ENCODE measurements at regions not wholly inside any gene's neighbourhood (a gene's known extent, or its start where the extent isn't known, plus 50 kb on each side); places are given as distances from the start of the nearest gene placed in this dataset.

DNA sequence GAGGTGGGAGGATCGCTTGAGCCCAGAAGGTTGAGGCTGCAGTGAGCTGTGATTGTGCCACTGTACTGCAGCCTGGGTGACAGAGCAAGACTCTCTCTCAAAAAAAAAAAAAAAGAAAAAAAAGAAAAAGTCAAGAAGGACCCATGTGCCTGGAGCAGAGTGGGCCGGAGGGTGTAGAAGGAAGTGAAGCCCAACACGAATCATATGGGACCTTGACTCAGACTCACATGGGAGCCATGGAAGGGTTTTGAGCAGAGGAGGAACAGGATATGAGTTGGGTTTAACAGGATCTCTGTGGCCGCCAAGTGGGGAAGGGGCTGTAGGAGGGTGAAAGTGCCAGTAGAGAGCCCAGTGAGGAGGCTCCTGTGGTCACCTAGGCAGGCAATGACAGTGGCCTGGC lies 165.4 kb downstream of the PHETA1 start:
- Mint-ChIP-seq H3K27me3 (ENCODE audit: unreplicated experiment) (peaks cover 4% of the 10 kb centered on the region), H3K9me3 (ENCODE audit: unreplicated experiment) (peaks cover 4% of the 10 kb centered on the region), H3K36me3 (ENCODE audit: unreplicated experiment) (no peaks in the 10 kb centered on the region), H3K27ac (ENCODE audit: unreplicated experiment) (no peak overlapping the region), H3K4me1 (ENCODE audit: low read depth, unreplicated experiment) (peaks cover 13% of the 10 kb centered on the region), H3K4me3 (ENCODE audit: unreplicated experiment) (no peak overlapping the region)
- no peak for DNase-seq
- no peak for TF ChIP-seq CTCF (IDR thresholded peaks at IDR 0.05; ENCODE audit: partially characterized antibody, unreplicated experiment)

DNA sequence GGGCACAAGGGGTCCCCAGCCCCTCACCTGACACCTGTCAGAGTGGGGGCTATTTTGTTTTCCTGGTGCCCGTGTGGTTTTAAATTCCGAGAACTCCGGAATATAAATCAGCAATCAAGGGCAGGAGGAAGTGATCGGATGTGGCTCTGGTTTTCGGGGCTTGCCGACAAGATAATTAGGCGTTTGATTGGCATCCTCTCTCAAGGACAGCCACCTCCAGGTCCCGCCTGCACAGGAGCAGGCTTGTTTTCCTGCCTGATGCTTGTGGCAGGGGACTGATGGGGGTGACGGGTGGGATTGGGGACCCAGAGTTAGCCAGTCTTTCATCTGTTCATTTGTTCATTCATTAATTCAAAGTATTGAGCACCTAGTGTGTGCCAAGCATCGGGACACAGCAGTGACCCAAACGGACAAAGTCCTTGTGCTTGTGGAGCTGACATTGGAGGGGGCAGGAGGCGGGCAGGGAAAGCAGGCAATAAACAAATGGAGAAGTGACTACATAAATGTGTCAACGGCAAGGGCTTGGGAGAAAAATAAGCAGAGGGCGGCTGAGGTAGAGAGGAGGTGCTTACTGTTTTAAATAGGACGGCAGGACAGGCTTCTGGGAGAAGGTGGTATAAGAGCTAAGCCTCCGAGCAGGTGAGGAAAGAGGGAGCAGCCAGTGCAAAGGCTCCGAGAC lies 166.5 kb downstream of the PHETA1 start:
- no peaks in the 10 kb centered on the region for H3K36me3 Mint-ChIP-seq (ENCODE audit: unreplicated experiment)
- no peak overlapping the region for H3K27ac Mint-ChIP-seq (ENCODE audit: unreplicated experiment)
- peaks cover 7% of the 10 kb centered on the region for H3K27me3 Mint-ChIP-seq (ENCODE audit: unreplicated experiment)
- H3K9me3 Mint-ChIP-seq (ENCODE audit: unreplicated experiment), result peaks cover 4% of the 10 kb centered on the region
- no peak for DNase-seq
- H3K4me3 Mint-ChIP-seq (ENCODE audit: unreplicated experiment), result no peak overlapping the region
- peaks cover 13% of the 10 kb centered on the region for H3K4me1 Mint-ChIP-seq (ENCODE audit: low read depth, unreplicated experiment)
- no peak for TF ChIP-seq CTCF (IDR thresholded peaks at IDR 0.05; ENCODE audit: partially characterized antibody, unreplicated experiment)

DNA sequence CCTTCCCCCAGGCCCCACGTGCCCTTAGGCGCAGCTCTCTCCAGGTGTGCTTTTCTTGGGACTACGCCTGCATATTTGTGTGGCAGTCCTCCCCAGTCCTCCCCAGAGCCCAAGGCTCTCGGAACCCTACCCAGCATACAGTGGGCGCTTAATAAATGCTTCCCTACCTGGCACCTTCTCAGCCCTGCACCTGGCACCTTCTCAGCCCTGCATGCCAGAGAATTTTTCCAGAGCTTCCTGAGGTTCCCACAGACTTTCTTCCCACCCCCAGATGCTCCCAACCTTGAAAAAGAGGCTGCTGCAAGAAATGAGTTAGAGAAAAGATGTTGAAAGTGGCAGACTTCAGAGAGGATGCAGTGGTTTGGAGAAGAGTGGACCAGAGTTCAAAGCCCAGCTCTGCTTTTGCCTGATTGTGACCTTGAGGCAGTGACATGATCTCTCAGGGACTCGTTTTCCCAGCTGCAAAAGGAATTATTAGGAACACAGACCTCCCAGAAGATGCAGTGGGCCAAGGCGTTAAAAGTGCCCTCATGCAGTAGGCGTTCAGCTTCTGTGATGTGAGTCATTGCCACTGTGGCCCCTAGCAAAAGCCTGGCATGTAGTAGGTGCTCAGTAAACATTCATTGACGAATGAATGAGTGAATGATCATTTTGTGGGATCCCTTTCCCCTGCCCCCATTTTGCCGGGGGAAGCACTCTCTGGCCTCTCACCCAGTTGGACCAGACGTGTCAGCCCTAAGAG lies 167.2 kb downstream of the PHETA1 start:
- Mint-ChIP-seq H3K9me3 (ENCODE audit: unreplicated experiment) (peaks cover 4% of the 10 kb centered on the region), H3K27me3 (ENCODE audit: unreplicated experiment) (peaks cover 5% of the 10 kb centered on the region), H3K4me3 (ENCODE audit: unreplicated experiment) (no peak overlapping the region), H3K27ac (ENCODE audit: unreplicated experiment) (no peak overlapping the region), H3K4me1 (ENCODE audit: low read depth, unreplicated experiment) (peaks cover 13% of the 10 kb centered on the region), H3K36me3 (ENCODE audit: unreplicated experiment) (no peaks in the 10 kb centered on the region)
- DNase-seq, result no peak
- no peak for TF ChIP-seq CTCF (IDR thresholded peaks at IDR 0.05; ENCODE audit: partially characterized antibody, unreplicated experiment)

GRCh38 chr12:111201036-111201435 lies 167.9 kb downstream of the PHETA1 start:
- Mint-ChIP-seq H3K36me3 (ENCODE audit: unreplicated experiment) (no peaks in the 10 kb centered on the region), H3K9me3 (ENCODE audit: unreplicated experiment) (peaks cover 6% of the 10 kb centered on the region), H3K27me3 (ENCODE audit: unreplicated experiment) (peaks cover 4% of the 10 kb centered on the region), H3K27ac (ENCODE audit: unreplicated experiment) (no peak overlapping the region), H3K4me1 (ENCODE audit: low read depth, unreplicated experiment) (peaks cover 13% of the 10 kb centered on the region), H3K4me3 (ENCODE audit: unreplicated experiment) (no peak overlapping the region)
- no peak for DNase-seq
- TF ChIP-seq CTCF (IDR thresholded peaks at IDR 0.05; ENCODE audit: partially characterized antibody, unreplicated experiment), result no peak

DNA sequence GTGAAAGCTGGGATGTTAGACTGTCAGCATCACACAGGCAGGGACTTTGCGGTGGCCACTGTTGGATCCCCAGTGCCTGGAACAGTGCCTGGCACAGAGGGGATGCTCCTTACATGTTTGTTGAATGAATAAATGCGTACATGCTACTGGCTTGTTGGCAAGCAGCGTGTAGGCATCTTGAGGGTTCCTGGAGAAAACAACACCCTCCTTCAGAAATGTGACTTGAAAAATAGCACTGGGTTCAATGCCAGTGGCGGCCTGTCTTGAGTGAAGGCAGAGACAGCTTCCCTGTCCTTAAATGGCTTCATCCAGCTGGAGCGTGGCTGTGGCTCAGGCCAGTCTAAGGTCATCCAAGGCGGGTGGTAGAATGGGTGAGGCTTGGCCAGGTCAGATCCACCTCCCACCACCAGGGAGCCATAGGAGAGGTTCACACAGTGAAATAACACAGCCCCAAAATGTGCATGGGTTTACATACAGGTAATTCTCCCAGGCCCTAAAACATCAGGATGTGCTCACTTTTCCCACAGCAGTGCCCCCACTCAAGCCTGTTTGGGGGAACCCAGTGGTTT lies 171.4 kb downstream of the PHETA1 start:
- peaks cover 15% of the 10 kb centered on the region for H3K4me1 Mint-ChIP-seq (ENCODE audit: low read depth, unreplicated experiment)
- H3K27ac Mint-ChIP-seq (ENCODE audit: unreplicated experiment), result no peak overlapping the region
- peaks cover 8% of the 10 kb centered on the region for H3K9me3 Mint-ChIP-seq (ENCODE audit: unreplicated experiment)
- no peak overlapping the region for H3K4me3 Mint-ChIP-seq (ENCODE audit: unreplicated experiment)
- no peak for DNase-seq
- no peak for TF ChIP-seq CTCF (IDR thresholded peaks at IDR 0.05; ENCODE audit: partially characterized antibody, unreplicated experiment)
- H3K36me3 Mint-ChIP-seq (ENCODE audit: unreplicated experiment), result no peaks in the 10 kb centered on the region
- H3K27me3 Mint-ChIP-seq (ENCODE audit: unreplicated experiment), result peaks cover 6% of the 10 kb centered on the region

Measured in glutamatergic neuron (in vitro differentiated cells).